ENCODE measurements at regions not wholly inside any gene's neighbourhood (a gene's known extent, or its start where the extent isn't known, plus 50 kb on each side); places are given as distances from the start of the nearest gene placed in this dataset.

DNA sequence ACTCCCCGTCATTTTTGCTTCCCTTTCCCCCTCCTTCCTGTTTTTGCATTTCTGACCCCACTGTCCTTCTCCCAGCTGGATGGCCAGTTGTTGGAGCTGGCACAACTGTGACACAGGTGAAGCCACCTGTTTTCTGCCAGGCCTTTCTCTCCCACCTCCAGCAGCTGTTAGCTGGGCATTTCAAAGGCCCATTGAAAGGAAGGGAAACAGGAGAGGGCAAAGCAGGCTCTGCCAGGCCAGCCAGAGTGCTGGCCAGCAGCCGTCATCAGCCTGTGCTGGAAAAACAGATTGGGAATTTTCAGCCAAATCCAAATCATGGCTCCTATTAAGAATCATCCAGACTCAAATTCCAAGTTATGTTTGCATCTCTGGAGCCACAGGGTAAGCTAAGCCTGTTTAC lies 155.2 kb upstream of the C2CD4B start:
- intact Hi-C loops (cut with micrococcal nuclease; ENCODE audit: unreplicated experiment) = no loop called here
- H4K20me1 ChIP-seq (ENCODE audit: insufficient read depth) = no peaks in the 10 kb centered on the region
- no peak for DNase-seq
- H3K4me2 ChIP-seq = no peak overlapping the region
- H3K27me3 ChIP-seq (ENCODE audit: insufficient read depth, low read depth) = peaks cover 5% of the 10 kb centered on the region; the same call in 1 of the 2 replicates
- no peak overlapping the region for H3K4me3 ChIP-seq
- no peaks in the 10 kb centered on the region for H3K4me1 ChIP-seq (replicated peaks; ENCODE audit: insufficient read depth)
- no peak overlapping the region for H2AFZ ChIP-seq
- CTCF ChIA-PET = no interaction called here
- no TSS peak for BruUV-seq (replicated peaks)
- POLR2A ChIA-PET (ENCODE audit: unreplicated experiment) = no interaction called here
- H3K27ac ChIP-seq = no peak overlapping the region
- no peaks in the 10 kb centered on the region for H3F3A ChIP-seq (ENCODE audit: insufficient read depth, low read depth)
- no peak for TF ChIP-seq CTCF (conservative IDR thresholded peaks at IDR 0.05)
- TF ChIP-seq EZH2 (IDR thresholded peaks at IDR 0.05; ENCODE audit: low read depth) = no peak
- H3K9me2 ChIP-seq (ENCODE audit: insufficient read depth) = no peaks in the 10 kb centered on the region
- no peaks in the 10 kb centered on the region for H3K79me2 ChIP-seq (ENCODE audit: low read depth)
- H3K36me3 ChIP-seq (ENCODE audit: low read depth) = no peaks in the 10 kb centered on the region
- no peaks in the 10 kb centered on the region for H3K9me3 ChIP-seq (ENCODE audit: insufficient read depth, low read depth)

GRCh38 chr15:62323353-62323890 lies 158.3 kb upstream of the C2CD4B start:
- H3K27me3 ChIP-seq (ENCODE audit: insufficient read depth, low read depth) = no peaks in the 10 kb centered on the region
- no peaks in the 10 kb centered on the region for H4K20me1 ChIP-seq (ENCODE audit: insufficient read depth)
- H2AFZ ChIP-seq = no peak overlapping the region
- H3K4me1 ChIP-seq (replicated peaks; ENCODE audit: insufficient read depth) = peaks cover 6% of the 10 kb centered on the region
- intact Hi-C loops (cut with micrococcal nuclease; ENCODE audit: unreplicated experiment) = no loop called here
- no peak overlapping the region for H3K27ac ChIP-seq
- ChIA-PET POLR2A (ENCODE audit: unreplicated experiment) (no interaction called here), CTCF (no interaction called here)
- peaks cover 4% of the 10 kb centered on the region; the same call in 1 of the 2 replicates for H3F3A ChIP-seq (ENCODE audit: insufficient read depth, low read depth)
- H3K36me3 ChIP-seq (ENCODE audit: low read depth) = no peaks in the 10 kb centered on the region
- no peak overlapping the region for H3K4me2 ChIP-seq
- H3K9me3 ChIP-seq (ENCODE audit: insufficient read depth, low read depth) = no peaks in the 10 kb centered on the region
- TF ChIP-seq EZH2 (IDR thresholded peaks at IDR 0.05; ENCODE audit: low read depth) = no peak
- no peak for TF ChIP-seq CTCF (conservative IDR thresholded peaks at IDR 0.05)
- H3K79me2 ChIP-seq (ENCODE audit: low read depth) = no peaks in the 10 kb centered on the region
- no peak for DNase-seq
- H3K4me3 ChIP-seq = no peak overlapping the region
- H3K9me2 ChIP-seq (ENCODE audit: insufficient read depth) = no peaks in the 10 kb centered on the region
- BruUV-seq (replicated peaks) = no TSS peak

GRCh38 chr15:62324382-62324781 lies 159.3 kb upstream of the C2CD4B start:
- no peak for DNase-seq
- H4K20me1 ChIP-seq (ENCODE audit: insufficient read depth) = no peaks in the 10 kb centered on the region
- H3K36me3 ChIP-seq (ENCODE audit: low read depth) = no peaks in the 10 kb centered on the region
- POLR2A ChIA-PET (ENCODE audit: unreplicated experiment) = no interaction called here
- CTCF ChIA-PET = no interaction called here
- no TSS peak for BruUV-seq (replicated peaks)
- H3K4me1 ChIP-seq (replicated peaks; ENCODE audit: insufficient read depth) = peaks cover 6% of the 10 kb centered on the region
- H3K27me3 ChIP-seq (ENCODE audit: insufficient read depth, low read depth) = no peaks in the 10 kb centered on the region
- no peak overlapping the region for H3K27ac ChIP-seq
- no peak overlapping the region for H3K4me3 ChIP-seq
- H3K9me3 ChIP-seq (ENCODE audit: insufficient read depth, low read depth) = no peaks in the 10 kb centered on the region
- H3F3A ChIP-seq (ENCODE audit: insufficient read depth, low read depth) = peaks cover 4% of the 10 kb centered on the region; the same call in 1 of the 2 replicates
- no peaks in the 10 kb centered on the region for H3K9me2 ChIP-seq (ENCODE audit: insufficient read depth)
- intact Hi-C loops (cut with micrococcal nuclease; ENCODE audit: unreplicated experiment) = no loop called here
- H3K79me2 ChIP-seq (ENCODE audit: low read depth) = no peaks in the 10 kb centered on the region
- H2AFZ ChIP-seq = no peak overlapping the region
- H3K4me2 ChIP-seq = no peak overlapping the region
- TF ChIP-seq EZH2 (IDR thresholded peaks at IDR 0.05; ENCODE audit: low read depth) (no peak), CTCF (conservative IDR thresholded peaks at IDR 0.05) (no peak)
